ENCODE measurements at regions not wholly inside any gene's neighbourhood (a gene's known extent, or its start where the extent isn't known, plus 50 kb on each side); places are given as distances from the start of the nearest gene placed in this dataset.

DNA sequence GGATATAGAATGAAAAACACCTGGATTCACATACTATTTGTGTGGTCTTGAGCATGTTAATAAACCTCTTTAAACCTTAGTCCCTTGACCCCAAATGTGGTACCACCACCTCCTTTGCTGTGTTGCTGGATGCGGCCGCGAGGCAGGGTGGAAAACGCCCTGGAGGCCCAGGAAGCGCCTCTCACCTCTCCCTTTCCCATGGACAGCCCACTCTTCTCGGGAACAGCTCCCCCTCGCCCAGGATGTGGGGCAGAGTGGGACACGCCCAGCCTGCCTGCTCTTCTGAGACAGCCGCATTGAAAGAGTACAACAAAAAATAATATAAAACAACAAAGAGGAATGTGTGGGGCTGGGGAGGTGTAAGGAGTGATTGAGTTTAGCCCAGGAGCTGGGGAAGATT, 549.0 kb upstream of the ID2 start:
- TF ChIP-seq EP300 (IDR thresholded peaks at IDR 0.05; ENCODE audit: borderline replicate concordance) (no peak), TAF1 (IDR thresholded peaks at IDR 0.05; ENCODE audit: low read depth) (no peak), RAD21 (IDR thresholded peaks at IDR 0.05; ENCODE audit: low read depth) (no peak), TEAD4 (IDR thresholded peaks at IDR 0.05) (no peak)
- TF ChIP-seq, protein P1, sequence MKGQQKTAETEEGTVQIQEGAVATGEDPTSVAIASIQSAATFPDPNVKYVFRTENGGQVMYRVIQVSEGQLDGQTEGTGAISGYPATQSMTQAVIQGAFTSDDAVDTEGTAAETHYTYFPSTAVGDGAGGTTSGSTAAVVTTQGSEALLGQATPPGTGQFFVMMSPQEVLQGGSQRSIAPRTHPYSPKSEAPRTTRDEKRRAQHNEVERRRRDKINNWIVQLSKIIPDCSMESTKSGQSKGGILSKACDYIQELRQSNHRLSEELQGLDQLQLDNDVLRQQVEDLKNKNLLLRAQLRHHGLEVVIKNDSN (IDR thresholded peaks at IDR 0.05), result no peak
